GM21515 (cell line): ENCODE measurements at regions not wholly inside any gene's neighbourhood (a gene's known extent, or its start where the extent isn't known, plus 50 kb on each side); places are given as distances from the start of the nearest gene placed in this dataset.
"Not testable (repeated sequence)": the region's sequence is repeated elsewhere in the genome, so short reads cannot be mapped to it uniquely, and the experiment has no call there.

Experiments
- ATAC-seq: cut with Tn5 transposase; IDR thresholded peaks from one replicate; pipeline ENCODE4 v1.9.1; 2021; ENCODE audit not compliant: unreplicated experiment

GRCh38 chr14:38721822-38722431 is 381.1 kb downstream of the SEC23A start:
- ATAC-seq, result peak; percentile 82

DNA sequence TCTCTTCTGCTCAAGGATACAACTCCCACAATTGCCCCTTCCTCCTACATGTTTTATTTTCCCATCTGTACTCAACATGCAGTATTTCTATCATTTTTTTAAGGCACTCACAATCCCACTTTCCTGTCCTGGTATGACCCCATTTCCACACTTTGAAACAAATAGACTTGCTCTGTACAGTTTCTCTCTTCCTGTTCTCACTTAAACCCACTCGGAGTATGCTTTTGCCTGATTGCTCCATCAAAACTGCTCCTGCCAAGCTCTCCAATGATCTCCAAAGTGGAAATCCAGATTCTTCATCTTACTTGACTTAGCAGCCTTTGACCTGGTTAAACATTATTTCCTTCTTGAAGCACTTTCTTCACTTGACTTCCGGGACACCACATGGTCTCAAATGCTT is 384.5 kb downstream of the SEC23A start:
- no peak for ATAC-seq

DNA sequence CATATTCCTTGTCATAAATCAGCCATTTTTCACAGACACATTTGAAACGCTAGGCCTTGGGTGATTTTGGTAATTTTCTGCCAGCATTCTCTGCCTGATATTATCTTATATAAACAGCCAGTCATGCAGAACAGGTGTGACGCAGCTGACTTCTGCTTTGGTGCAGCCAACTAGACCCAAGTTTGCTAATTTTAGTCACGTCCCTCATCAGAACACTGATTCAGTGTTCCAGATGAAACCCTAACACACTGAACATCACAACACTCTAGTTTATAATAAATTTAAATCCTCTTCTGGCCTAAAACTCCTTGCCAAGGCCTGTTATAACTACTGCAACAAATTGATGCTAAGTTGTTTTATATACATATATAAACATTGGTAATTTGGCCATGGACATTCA is 386.1 kb downstream of the SEC23A start:
- no peak for ATAC-seq

DNA sequence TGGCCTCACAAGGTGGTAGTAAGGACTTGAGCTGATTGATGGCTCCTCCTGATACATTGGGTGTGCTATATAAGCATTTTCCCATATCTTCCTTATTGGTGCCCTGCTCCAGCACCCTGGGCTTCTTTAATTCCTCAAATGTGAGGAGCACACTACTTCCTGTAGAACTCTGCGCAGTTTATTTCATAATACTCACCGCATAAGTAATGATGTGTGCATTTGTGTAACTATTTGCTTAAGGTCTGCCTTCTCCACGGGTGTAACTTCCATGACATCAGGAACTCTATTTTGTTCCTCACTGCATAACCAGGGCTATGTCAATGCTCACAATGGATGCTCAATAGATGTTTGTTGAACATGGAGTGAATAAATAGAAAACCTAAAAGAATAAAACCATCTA is 392.2 kb downstream of the SEC23A start:
- no peak for ATAC-seq

DNA sequence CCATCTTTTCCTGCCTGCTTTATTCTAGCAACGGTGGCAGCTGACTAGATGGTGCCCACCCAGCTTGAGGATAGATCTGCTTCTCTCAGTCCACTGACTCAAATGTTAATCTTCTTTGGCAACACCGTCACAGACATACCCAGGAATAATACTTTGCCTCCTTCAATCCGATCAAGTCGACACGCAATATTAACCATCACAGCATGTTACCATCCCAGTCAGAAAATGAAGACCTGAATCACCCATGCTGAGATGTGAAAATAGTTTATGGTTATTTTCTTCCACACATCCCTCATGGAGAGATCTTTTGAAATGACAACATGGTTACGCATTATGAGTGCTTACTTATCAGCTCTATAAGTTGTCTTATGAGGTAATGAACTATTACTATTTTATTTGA is 392.8 kb downstream of the SEC23A start:
- no peak for ATAC-seq

- no peak for ATAC-seq
These were observed 397.8 kb downstream of the SEC23A start for GRCh38 chr14:38705220-38705619.

DNA sequence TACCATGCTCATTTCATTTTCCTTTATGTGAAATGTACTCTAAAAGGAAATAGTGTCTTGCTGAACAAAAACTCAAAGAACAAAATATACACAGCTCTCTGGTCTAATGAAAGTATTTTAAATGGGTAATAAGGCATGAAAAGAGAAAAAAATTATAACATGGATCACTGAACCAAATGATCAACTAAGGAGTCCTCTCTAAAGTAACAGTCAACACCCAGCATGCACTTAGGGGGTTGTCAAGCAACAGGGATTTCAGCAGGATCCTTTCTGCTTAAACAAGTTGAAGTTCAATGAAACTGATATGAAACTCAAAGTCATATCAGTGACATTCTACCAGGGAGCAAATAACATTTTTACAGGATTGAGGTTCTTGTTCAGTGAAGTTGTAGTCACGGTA is 398.8 kb downstream of the SEC23A start:
- no peak for ATAC-seq

DNA sequence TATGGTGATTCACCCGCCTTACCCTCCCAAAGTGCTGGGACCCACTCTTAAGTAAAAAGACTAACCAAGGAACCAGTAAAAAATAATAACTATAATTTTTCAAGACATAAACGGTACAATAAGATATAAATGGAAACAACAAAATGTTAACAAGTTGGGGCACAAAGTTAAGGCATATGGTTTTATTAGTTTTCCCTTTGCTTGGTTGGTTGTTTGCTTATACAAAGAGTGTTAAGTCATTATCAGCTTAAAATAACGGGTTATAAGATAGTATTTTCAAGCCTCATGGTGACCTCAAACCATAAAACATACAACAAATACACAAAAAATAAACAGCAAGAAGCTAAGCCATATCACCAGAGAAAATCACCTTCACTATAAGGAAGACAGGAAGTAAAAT is 406.1 kb downstream of the SEC23A start:
- no peak for ATAC-seq

DNA sequence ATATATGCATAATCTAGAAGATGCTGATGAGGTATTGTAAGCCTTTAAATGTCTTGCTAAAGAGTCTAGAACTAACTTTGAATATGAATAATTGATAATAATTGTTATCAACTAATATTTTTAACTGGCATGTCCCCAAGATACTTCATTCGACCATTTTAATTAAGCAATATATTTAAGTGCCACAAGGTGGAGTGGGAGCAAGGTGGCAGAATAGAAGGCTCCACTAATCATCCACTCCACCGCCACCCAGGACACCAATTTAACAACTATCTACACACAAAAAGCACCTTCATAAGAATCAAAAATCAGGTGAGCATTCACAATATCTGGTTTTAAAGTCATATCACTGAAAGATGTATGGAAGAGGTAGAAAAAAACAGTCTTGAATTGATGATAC is 409.6 kb downstream of the SEC23A start:
- no peak for ATAC-seq

GRCh38 chr14:38669027-38669426 is 413.1 kb upstream of the CLEC14A start:
- no peak for ATAC-seq

GRCh38 chr14:38663382-38663781 is 407.5 kb upstream of the CLEC14A start:
- no peak for ATAC-seq

GRCh38 chr14:38662781-38663180 is 406.9 kb upstream of the CLEC14A start:
- no peak for ATAC-seq

DNA sequence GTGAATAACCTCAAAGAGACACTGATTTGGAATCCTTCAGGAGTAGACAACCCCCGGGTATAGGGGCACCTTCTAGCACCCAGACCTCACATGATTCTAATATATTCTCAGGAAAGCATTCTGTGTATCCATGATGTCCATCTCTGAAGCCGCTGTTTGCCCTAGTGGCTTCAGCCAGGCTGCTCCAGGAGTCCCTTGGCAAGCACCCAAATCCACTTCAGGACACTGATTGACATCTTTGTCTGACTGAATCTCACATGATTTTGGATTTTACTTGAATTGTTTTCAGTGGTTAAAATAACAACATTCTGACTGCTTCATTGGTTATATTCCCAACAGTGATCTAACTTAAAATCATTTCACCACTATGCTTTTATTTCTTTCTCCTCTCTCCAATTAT is 390.5 kb upstream of the CLEC14A start:
- no peak for ATAC-seq

- ATAC-seq, result not testable (repeated sequence)
These were observed 379.0 kb upstream of the CLEC14A start for GRCh38 chr14:38634913-38635312.

- no peak for ATAC-seq
These were observed 373.5 kb upstream of the CLEC14A start for GRCh38 chr14:38629412-38629811.

GRCh38 chr14:38627163-38627562 is 371.3 kb upstream of the CLEC14A start:
- ATAC-seq, result no peak

DNA sequence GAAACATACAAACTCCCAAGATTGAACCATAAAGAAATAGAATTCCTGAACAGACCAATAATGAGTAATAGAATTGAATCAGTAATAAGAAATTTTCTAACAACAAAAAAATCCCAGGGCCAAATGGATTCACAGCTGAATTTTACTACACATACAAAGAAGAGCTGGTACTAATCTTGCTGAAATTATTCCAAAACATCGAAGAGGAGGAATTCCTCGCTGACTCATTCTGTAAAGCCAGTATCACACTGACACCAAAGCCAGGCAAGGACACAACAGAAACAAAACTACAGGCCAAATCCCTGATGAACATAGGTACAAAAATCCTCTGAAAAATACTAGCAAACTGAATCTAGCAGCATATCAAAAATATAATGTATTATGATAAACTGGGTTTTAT is 367.8 kb upstream of the CLEC14A start:
- no peak for ATAC-seq

DNA sequence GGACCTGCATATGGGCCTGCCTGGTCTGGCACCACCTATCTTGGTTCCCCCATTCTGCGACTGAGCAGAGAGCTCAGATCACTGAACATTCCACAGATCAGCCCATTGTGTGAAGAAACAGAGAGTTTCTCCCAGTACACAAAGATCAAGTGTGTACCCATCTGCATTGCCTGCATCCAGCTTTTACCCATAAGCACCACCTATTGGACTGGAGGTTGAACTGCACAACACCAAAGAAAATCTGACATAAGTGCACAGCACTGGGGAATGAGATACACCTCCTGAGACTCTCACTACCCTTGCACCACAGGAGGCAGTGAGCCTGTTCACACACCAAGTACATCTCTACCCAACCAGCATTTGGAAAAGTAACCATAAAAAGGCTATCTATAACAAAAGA is 362.6 kb upstream of the CLEC14A start:
- no peak for ATAC-seq

GRCh38 chr14:38616959-38617358 is 361.1 kb upstream of the CLEC14A start:
- ATAC-seq, result no peak

- no peak for ATAC-seq
These were observed 356.0 kb upstream of the CLEC14A start for GRCh38 chr14:38611928-38612327.

DNA sequence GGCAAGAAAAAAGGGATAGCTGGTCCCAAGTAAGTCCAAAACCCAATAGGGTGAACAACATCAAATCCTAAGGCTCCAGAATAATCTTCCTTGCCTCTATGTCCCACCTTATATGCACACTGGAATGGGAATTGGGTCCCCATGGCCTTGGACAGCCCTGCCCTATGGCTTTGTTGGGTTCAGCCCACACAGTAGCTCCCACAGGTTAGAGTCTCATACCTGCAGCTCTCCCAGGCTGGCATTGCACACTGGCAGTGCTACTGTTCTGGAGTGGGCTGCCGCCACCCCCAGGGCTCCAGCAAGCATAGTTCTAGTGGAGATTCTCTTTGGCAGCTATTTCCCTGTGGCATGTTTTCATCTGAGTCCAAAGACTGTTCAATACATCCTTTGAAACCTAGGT is 352.4 kb upstream of the CLEC14A start:
- ATAC-seq, result no peak

DNA sequence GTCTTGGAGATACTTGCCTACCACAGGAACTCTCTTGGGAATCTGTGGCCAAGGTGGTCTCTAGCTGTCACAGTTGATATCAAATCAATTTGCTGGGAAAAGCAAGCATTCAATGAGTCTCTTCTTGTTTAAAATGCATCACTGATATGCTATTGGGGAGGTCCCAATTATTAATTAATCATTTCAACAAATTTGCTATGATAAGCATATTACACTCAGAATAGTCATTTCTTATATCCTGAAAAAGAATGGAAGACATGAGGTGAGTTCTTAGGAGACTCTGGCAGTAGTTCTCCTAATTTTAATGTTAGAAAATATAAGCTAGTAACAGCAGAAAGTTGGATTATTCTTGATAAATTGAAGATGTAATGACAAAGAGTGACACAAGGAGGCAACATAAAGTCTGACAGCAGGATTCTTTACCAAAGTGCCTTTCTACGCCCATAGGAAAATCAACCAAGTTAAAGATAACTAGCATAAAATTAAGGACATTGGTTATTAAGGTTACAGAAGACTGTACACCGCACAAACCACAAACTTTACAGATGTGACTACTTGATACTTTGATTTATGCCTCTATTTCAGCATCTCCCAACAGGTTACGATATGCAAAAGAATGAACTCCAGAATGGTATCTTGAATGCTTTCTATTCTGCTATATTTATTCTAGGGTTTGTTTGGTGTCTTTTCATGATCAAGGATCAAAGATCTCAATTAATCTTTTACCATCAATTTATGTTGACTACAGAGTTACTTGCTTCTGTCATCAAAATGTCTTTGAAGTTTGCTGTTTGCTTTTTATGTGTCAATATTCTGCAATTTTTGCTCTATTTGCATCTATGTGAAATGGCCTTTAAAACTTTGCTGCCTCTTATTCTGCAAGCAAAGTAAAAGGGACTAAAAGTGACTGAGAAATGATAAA is 349.6 kb upstream of the CLEC14A start:
- ATAC-seq, result no peak

DNA sequence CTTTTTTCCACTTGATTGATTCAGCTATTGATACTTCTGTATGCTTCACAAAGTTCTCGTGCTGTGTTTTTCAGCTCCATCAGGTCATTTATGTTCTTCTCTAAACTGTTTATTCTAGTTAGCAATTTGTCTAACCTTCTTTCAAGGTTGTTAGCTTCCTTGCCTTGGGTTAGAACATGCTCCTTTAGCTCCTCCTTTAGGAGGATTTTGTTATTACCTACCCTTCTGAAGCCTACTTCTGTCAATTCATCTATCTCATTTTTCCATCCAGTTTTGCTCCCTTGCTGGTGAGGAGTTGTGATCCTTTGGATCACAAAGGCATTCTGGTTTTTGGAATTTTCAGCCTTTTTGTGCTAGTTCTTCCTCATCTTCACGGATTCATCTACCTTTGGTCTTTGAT is 344.7 kb upstream of the CLEC14A start:
- ATAC-seq, result not testable (repeated sequence)
